Trophoblast cell (in vitro differentiated cells and primary cell): ENCODE measurements at regions not wholly inside any gene's neighbourhood (a gene's known extent, or its start where the extent isn't known, plus 50 kb on each side); places are given as distances from the start of the nearest gene placed in this dataset.

Experiments
- DNase-seq, 2 donors: peaks; one replicate each; pipeline ENCODE4 v3.0.0-alpha.2; 2016
- H2AFZ ChIP-seq: 2 replicates; pipeline ENCODE4 v1.6.1; 2013; ENCODE audit warnings: low read length, moderate library complexity, mild to moderate bottlenecking; ENCODE audit not compliant: insufficient read depth, poor library complexity
- H2AK5ac ChIP-seq: 2 replicates; pipeline ENCODE4 v1.6.1; 2013; ENCODE audit warnings: mild to moderate bottlenecking, low read length
- H2BK120ac ChIP-seq: 2 replicates; pipeline ENCODE4 v1.6.1; 2013; ENCODE audit warnings: low read length, mild to moderate bottlenecking, moderate library complexity; ENCODE audit not compliant: insufficient read depth, poor library complexity
- H2BK12ac ChIP-seq: 2 replicates; pipeline ENCODE4 v1.6.1; 2013; ENCODE audit warnings: mild to moderate bottlenecking, low read length, moderate library complexity
- H2BK5ac ChIP-seq: 2 replicates; pipeline ENCODE4 v1.6.1; 2013; ENCODE audit warnings: low read length, low read depth, moderate library complexity, mild to moderate bottlenecking; ENCODE audit not compliant: poor library complexity
- H3K14ac ChIP-seq: 2 replicates; pipeline ENCODE4 v1.6.1; 2013; ENCODE audit warnings: mild to moderate bottlenecking, low read length
- H3K18ac ChIP-seq: 2 replicates; pipeline ENCODE4 v1.6.1; 2013; ENCODE audit warnings: mild to moderate bottlenecking, low read length
- H3K23ac ChIP-seq: 2 replicates; pipeline ENCODE4 v1.6.1; 2013; ENCODE audit warnings: low read length
- H3K27ac ChIP-seq: 2 replicates; pipeline ENCODE4 v1.5.1; 2013; ENCODE audit warnings: low read depth, mild to moderate bottlenecking, inconsistent platforms, low read length, moderate library complexity
- H3K27me3 ChIP-seq: 2 replicates; pipeline ENCODE4 v1.6.1; 2013; ENCODE audit warnings: inconsistent platforms, mild to moderate bottlenecking, low read length, moderate library complexity; ENCODE audit not compliant: insufficient read depth
- H3K36me3 ChIP-seq, 2 experiments: 1 replicate in 1 of 2; 2 replicates in 1 of 2; pipeline ENCODE4 v1.6.1; 2013; ENCODE audit warnings: low read length in 2 of 2, mild to moderate bottlenecking in 2 of 2, moderate library complexity in 1 of 2; ENCODE audit not compliant: insufficient read depth in 2 of 2, control insufficient read depth in 1 of 2
- H3K4ac ChIP-seq: 2 replicates; pipeline ENCODE4 v1.6.1; 2013; ENCODE audit warnings: low read depth, mild to moderate bottlenecking, low read length, moderate library complexity
- H3K4me1 ChIP-seq, 2 experiments: 1 replicate in 1 of 2; 2 replicates in 1 of 2; pipeline ENCODE4 v1.6.1; 2013; ENCODE audit warnings: low read length in 2 of 2, mild to moderate bottlenecking in 2 of 2, moderate library complexity in 1 of 2; ENCODE audit not compliant: insufficient read depth in 2 of 2, control insufficient read depth in 1 of 2
- H3K4me2 ChIP-seq: 2 replicates; pipeline ENCODE4 v1.6.1; 2013; ENCODE audit warnings: inconsistent platforms, mild to moderate bottlenecking, low read length, moderate library complexity
- H3K4me3 ChIP-seq: 2 replicates; pipeline ENCODE4 v1.5.1; 2013; ENCODE audit warnings: mild to moderate bottlenecking, low read depth, low read length, inconsistent platforms
- H3K79me1 ChIP-seq: one replicate; pipeline ENCODE4 v1.6.1; 2013; ENCODE audit warnings: low read length
- H3K79me2 ChIP-seq: 2 replicates; pipeline ENCODE4 v1.6.1; 2013; ENCODE audit warnings: low read length, mild to moderate bottlenecking; ENCODE audit not compliant: control insufficient read depth, insufficient read depth, poor library complexity
- H3K9ac ChIP-seq: 2 replicates; pipeline ENCODE4 v1.6.1; 2013; ENCODE audit warnings: mild to moderate bottlenecking, low read length
- H3K9me3 ChIP-seq: 2 replicates; pipeline ENCODE4 v1.6.1; 2013; ENCODE audit warnings: low read depth, mild to moderate bottlenecking, control low read depth, inconsistent platforms, low read length; ENCODE audit not compliant: insufficient read depth
- H4K12ac ChIP-seq: 2 replicates; pipeline ENCODE4 v1.6.1; 2013; ENCODE audit warnings: low read depth, mild to moderate bottlenecking, low read length, moderate library complexity
- H4K8ac ChIP-seq: 2 replicates; pipeline ENCODE4 v1.6.1; 2013; ENCODE audit warnings: low read depth, mild to moderate bottlenecking, low read length, moderate library complexity
- H4K91ac ChIP-seq: one replicate; pipeline ENCODE4 v1.6.1; 2013; ENCODE audit warnings: low read depth, mild to moderate bottlenecking, low read length, moderate library complexity
- WGBS: extraction: QIAGEN DNeasy Blood & Tissue Kit; methylation state at CpG from one replicate; pipeline ENCODE4 v1.1.7; 2013; ENCODE audit warnings: missing lambda C conversion rate; ENCODE audit not compliant: insufficient read length, insufficient coverage; ENCODE audit errors: extremely low coverage; 5-methylcytosine and 5-hydroxymethylcytosine counted together

DNA sequence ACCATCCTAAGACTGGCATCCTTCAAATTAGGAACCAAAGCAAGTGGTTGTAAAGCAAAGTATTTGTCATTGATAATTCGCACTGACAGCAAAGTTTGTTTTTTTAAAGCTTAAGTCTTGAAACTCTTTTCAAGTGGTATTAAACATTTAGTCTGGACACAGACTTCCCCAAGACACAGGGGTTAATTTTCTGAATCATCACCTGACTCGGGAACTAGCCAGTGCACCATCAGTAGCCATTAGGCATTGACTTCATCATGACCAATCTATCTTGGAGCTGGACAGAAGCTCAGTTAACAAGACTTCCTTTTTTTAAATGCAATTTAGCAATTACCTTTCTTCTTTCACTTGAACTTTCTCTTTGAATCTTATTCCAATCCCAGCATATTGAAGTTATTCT, 210.6 kb downstream of the ZNF365 start:
- Histone ChIP-seq H2AK5ac (no peak overlapping the region), H3K27me3 (no peaks in the 10 kb centered on the region), H3K4me1 (no peaks in the 10 kb centered on the region), H3K9me3 (no peaks in the 10 kb centered on the region), H3K27ac (no peak overlapping the region), H4K91ac (no peak overlapping the region), H2BK120ac (no peak overlapping the region), H3K23ac (no peak overlapping the region), H3K79me2 (no peaks in the 10 kb centered on the region), H4K12ac (no peak overlapping the region), H3K79me1 (no peaks in the 10 kb centered on the region), H2BK12ac (no peak overlapping the region), H3K4ac (no peak overlapping the region), H3K4me2 (no peak overlapping the region), H3K9ac (no peak overlapping the region), H3K14ac (no peak overlapping the region), H3K36me3 (no peaks in the 10 kb centered on the region), H3K4me3 (no peak overlapping the region), H4K8ac (no peak overlapping the region), H2BK5ac (no peak overlapping the region), H3K18ac (no peak overlapping the region), H2AFZ (no peak overlapping the region)
- WGBS = no CpG with 5 or more reads among the region's 2 CpGs
- no peak for DNase-seq

DNA sequence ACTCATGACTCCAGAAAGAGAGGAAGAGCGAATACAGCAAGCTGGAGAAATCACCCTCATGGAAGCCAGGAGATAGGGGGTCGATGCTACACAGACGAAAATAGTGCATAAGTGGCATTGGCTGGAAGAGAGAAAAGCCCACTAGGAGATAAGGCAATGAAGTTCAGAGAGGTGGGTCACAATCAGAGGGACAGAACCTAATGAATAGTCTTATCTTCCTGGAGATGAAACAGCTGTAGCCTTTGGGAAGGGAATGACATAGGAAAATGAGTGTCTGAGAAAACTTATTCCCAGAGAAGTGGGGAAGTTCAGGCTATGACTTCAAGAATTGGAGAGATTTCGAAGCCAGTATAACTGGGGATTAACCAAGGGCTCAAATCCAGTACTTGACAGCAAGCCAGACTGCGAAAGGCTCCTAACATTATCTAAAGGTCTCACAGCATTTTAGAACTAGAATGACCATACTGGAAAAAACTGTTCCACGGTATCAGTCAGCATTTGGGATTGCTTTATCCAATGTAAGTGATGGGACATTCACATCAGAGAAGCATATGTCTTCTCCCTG, 211.1 kb downstream of the ZNF365 start:
- Histone ChIP-seq H4K91ac (no peak overlapping the region), H3K4me3 (no peak overlapping the region), H3K18ac (no peak overlapping the region), H2BK12ac (no peak overlapping the region), H3K23ac (no peak overlapping the region), H3K79me2 (no peaks in the 10 kb centered on the region), H2AFZ (no peak overlapping the region), H3K79me1 (no peaks in the 10 kb centered on the region), H2BK5ac (no peak overlapping the region), H3K9ac (no peak overlapping the region), H3K4me2 (no peak overlapping the region), H3K36me3 (no peaks in the 10 kb centered on the region), H3K27ac (no peak overlapping the region), H4K12ac (no peak overlapping the region), H3K27me3 (no peaks in the 10 kb centered on the region), H3K9me3 (no peaks in the 10 kb centered on the region), H3K4ac (no peak overlapping the region), H3K4me1 (no peaks in the 10 kb centered on the region), H4K8ac (no peak overlapping the region), H3K14ac (no peak overlapping the region), H2AK5ac (no peak overlapping the region), H2BK120ac (no peak overlapping the region)
- WGBS = no CpG with 5 or more reads among the region's 6 CpGs
- DNase-seq = no peak

DNA sequence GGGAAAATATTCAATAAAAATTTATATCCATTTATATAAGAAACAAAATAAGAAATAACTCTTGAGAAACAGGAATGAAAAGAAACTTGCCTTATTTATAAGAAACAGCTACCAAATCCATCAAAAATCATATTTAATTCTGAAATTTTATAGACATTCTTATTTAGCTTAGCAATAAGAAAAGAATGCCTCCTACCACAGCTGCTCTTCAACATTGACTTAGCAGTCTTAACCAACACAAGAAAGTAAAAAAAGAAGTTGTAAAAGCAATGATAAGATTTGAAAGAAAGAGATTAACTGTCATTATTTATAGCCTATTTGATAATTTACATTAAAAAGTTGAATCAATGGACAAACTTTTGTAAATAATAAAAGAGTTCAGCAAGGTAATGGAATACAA, 212.8 kb downstream of the ZNF365 start:
- Histone ChIP-seq H4K8ac (no peak overlapping the region), H3K27ac (no peak overlapping the region), H3K4me1 (no peaks in the 10 kb centered on the region), H3K79me1 (no peaks in the 10 kb centered on the region), H3K18ac (no peak overlapping the region), H2BK120ac (no peak overlapping the region), H3K23ac (no peak overlapping the region), H3K14ac (no peak overlapping the region), H4K12ac (no peak overlapping the region), H3K4me3 (no peak overlapping the region), H3K4ac (no peak overlapping the region), H2AFZ (no peak overlapping the region), H3K27me3 (no peaks in the 10 kb centered on the region), H3K4me2 (no peak overlapping the region), H4K91ac (no peak overlapping the region), H3K79me2 (no peaks in the 10 kb centered on the region), H3K36me3 (no peaks in the 10 kb centered on the region), H2BK5ac (no peak overlapping the region), H3K9ac (no peak overlapping the region), H3K9me3 (no peaks in the 10 kb centered on the region), H2AK5ac (no peak overlapping the region), H2BK12ac (no peak overlapping the region)
- DNase-seq = no peak

DNA sequence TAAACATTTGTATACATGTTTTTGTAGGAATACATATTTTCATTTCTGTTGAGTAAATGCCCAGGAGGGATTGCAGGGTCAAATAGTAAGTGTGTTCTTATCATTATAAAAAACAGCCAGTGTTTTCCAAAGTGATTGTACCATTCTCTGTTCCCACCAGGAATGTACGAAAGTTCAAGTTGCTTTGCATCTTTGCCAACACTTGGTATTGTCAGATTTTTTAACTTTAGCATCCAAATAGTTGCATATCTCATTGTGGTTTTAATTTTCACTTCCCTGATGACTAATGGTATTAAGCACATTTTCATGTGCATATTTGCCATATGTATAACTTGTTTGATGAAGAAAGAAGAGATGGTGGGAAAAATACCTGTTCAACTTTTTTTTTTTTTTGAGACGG, 213.9 kb downstream of the ZNF365 start:
- Histone ChIP-seq H3K4me3 (no peak overlapping the region), H3K23ac (no peak overlapping the region), H4K91ac (no peak overlapping the region), H2AK5ac (no peak overlapping the region), H4K8ac (no peak overlapping the region), H3K79me1 (no peaks in the 10 kb centered on the region), H3K4me2 (no peak overlapping the region), H3K27me3 (no peaks in the 10 kb centered on the region), H2AFZ (no peak overlapping the region), H3K36me3 (no peaks in the 10 kb centered on the region), H3K4me1 (no peaks in the 10 kb centered on the region), H3K27ac (no peak overlapping the region), H3K4ac (no peak overlapping the region), H2BK12ac (no peak overlapping the region), H3K18ac (no peak overlapping the region), H2BK120ac (no peak overlapping the region), H3K9ac (no peak overlapping the region), H4K12ac (no peak overlapping the region), H3K9me3 (no peaks in the 10 kb centered on the region), H3K79me2 (no peaks in the 10 kb centered on the region), H3K14ac (no peak overlapping the region), H2BK5ac (no peak overlapping the region)
- no CpG with 5 or more reads among the region's 2 CpGs for WGBS
- no peak for DNase-seq
